ENCODE measurements at regions not wholly inside any gene's neighbourhood (a gene's known extent, or its start where the extent isn't known, plus 50 kb on each side); places are given as distances from the start of the nearest gene placed in this dataset.

GRCh38 chr6:67883500-67884366 lies 751.3 kb upstream of the ADGRB3 start:
- H3K9me3 ChIP-seq (replicated peaks; ENCODE audit: control insufficient read depth, insufficient read depth, low read depth, low read length), result peaks cover 3% of the 10 kb centered on the region; the same call in 1 of the 2 replicates
- H3K4me2 ChIP-seq (ENCODE audit: insufficient read depth, low read length), result peak overlapping the region; percentile 98
- in situ Hi-C loops (cut with MboI) (loop anchor here (10.0 kb wide), 1 partner anchor 341 kb away; no protein-coding TSS in a partner anchor), intact Hi-C loops (cut with micrococcal nuclease) (no loop called here)
- 0 out of 3 replicates have a peak, but pooled peaks have one; percentile 1 for ATAC-seq
- H4K20me1 ChIP-seq (replicated peaks; ENCODE audit: control insufficient read depth, insufficient read depth, low read length), result peaks cover 16% of the 10 kb centered on the region
- ChIA-PET POLR2A (interaction anchor here (0.6 to 1.8 kb wide), 7 partner anchors 19 to 945 kb away, joined by 3 to 5 read pairs (median 3); no protein-coding TSS in a partner anchor), CTCF (ENCODE audit: low intra/inter-chr PET ratio) (no interaction called here)
- peaks cover 76% of the 10 kb centered on the region for H3K36me3 ChIP-seq (ENCODE audit: control insufficient read depth, insufficient read depth, low read length)
- peak in 1 of 4 experiments; percentile 46 for DNase-seq (ENCODE audit: extremely low read depth in 1 of 4, low spot score in 3 of 4)
- BruUV-seq (replicated peaks), result no TSS peak
- H3K9ac ChIP-seq (ENCODE audit: insufficient read depth in 1 of 2, low read depth in 2 of 2, low read length in 2 of 2), result peak overlapping the region; percentile 98 to 100
- 2% methylated on average over 11 of the region's 11 CpGs for WGBS (ENCODE audit: insufficient coverage, low coverage, missing lambda C conversion rate)
- peak overlapping the region; percentile 93 for H3K4me3 ChIP-seq
- no peak overlapping the region for H2AFZ ChIP-seq (ENCODE audit: low read depth, low read length)
- H3K27me3 ChIP-seq (ENCODE audit: control insufficient read depth in 2 of 2, insufficient read depth in 2 of 2, low read length in 2 of 2), result no peaks in the 10 kb centered on the region
- no peak for FAIRE-seq
- peaks cover 10 to 15% of the 10 kb centered on the region in 2 experiments for H3K4me1 ChIP-seq (replicated peaks in 1 of 2; ENCODE audit: control insufficient read depth in 2 of 2, insufficient read depth in 2 of 2, low read length in 2 of 2)
- peak overlapping the region; percentile 98 for H3K27ac ChIP-seq (ENCODE audit: extremely low read depth, low read depth, low read length)
- no peaks in the 10 kb centered on the region for H3K9me1 ChIP-seq (ENCODE audit: control insufficient read depth, insufficient read depth, low read length)
- peaks cover 83% of the 10 kb centered on the region for H3K79me2 ChIP-seq (ENCODE audit: control insufficient read depth, insufficient read depth, low read length)
- TF ChIP-seq SNIP1 (IDR thresholded peaks at IDR 0.05; ENCODE audit: low read depth) (no peak), POLR2B (IDR thresholded peaks at IDR 0.05; ENCODE audit: low read depth, partially characterized antibody) (peak; percentile 34), NR2C2 (CRISPR knock-in tag; IDR thresholded peaks at IDR 0.05) (no peak), NR2C2 (tag; IDR thresholded peaks at IDR 0.05) (0 out of 2 replicates have a peak, but pooled peaks have one; percentile 14), OTX1 (CRISPR knock-in tag; IDR thresholded peaks at IDR 0.05) (no peak), CEBPG (CRISPR knock-in tag; IDR thresholded peaks at IDR 0.05) (no peak), CEBPG (tag; conservative IDR thresholded peaks at IDR 0.05 in 1 of 2, IDR thresholded peaks at IDR 0.05 in 1 of 2) (no peak), AFF1 (IDR thresholded peaks at IDR 0.05; ENCODE audit: low read depth in 1 of 2, partially characterized antibody in 2 of 2) (peak; percentile 6 to 83), ATF1 (CRISPR knock-in tag; IDR thresholded peaks at IDR 0.05) (no peak), ATF1 (tag; IDR thresholded peaks at IDR 0.05) (no peak), PTBP1 (IDR thresholded peaks at IDR 0.05; ENCODE audit: low read depth, low read length) (no peak; the same call in 1 of the 2 replicates), POLR3A (IDR thresholded peaks at IDR 0.05; ENCODE audit: borderline replicate concordance, extremely low read depth, insufficient read depth, insufficient read length) (no peak), ZBTB43 (CRISPR knock-in tag; IDR thresholded peaks at IDR 0.05) (no peak), ARID2 (IDR thresholded peaks at IDR 0.05) (0 out of 2 replicates have a peak, but pooled peaks have one; percentile 8)
- TF ChIP-seq, protein P1, sequence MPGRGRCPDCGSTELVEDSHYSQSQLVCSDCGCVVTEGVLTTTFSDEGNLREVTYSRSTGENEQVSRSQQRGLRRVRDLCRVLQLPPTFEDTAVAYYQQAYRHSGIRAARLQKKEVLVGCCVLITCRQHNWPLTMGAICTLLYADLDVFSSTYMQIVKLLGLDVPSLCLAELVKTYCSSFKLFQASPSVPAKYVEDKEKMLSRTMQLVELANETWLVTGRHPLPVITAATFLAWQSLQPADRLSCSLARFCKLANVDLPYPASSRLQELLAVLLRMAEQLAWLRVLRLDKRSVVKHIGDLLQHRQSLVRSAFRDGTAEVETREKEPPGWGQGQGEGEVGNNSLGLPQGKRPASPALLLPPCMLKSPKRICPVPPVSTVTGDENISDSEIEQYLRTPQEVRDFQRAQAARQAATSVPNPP (IDR thresholded peaks at IDR 0.05; ENCODE audit: borderline replicate concordance, insufficient read depth, insufficient read length), result no peak

All from K562 (cell line).